HepG2 (cell line): ENCODE measurements at regions not wholly inside any gene's neighbourhood (a gene's known extent, or its start where the extent isn't known, plus 50 kb on each side); places are given as distances from the start of the nearest gene placed in this dataset.

Experiments
- ATAC-seq: fragments of 200-7000 bp; cut with Tn5 transposase; 3 replicates; pipeline ENCODE4 v1.9.1; 2020; ENCODE audit warnings: mild to moderate bottlenecking, moderate library complexity
- BruUV-seq: library from RNA; stranded (reverse); fragments of 400-500 nt; replicated peaks from 2 replicates; lab custom pipeline; 2021; lab: Mats Ljungman, UMichigan
- CTCF ChIA-PET: fragments of 300-600 bp; formaldehyde crosslinking; extraction: SDS; loops from one replicate; lab custom pipeline; 2021; ENCODE audit warnings: low total read pairs, inconsistent platforms, low intra/inter-chr PET ratio; lab: Yijun Ruan, JAX
- POLR2A ChIA-PET: fragments of 350-600 bp; sonication (Branson Sonifier 250); formaldehyde crosslinking; loops from one replicate; lab custom pipeline; 2020; ENCODE audit warnings: antibody characterized with exemption, inconsistent platforms; lab: Yijun Ruan, JAX
- DNase-seq: peaks from one replicate; pipeline ENCODE4 v3.0.0-alpha.2; 2015; ENCODE audit warnings: low spot score
- FAIRE-seq: peaks from 3 replicates; lab custom pipeline; 2011; peaks lifted over from hg19 to GRCh38; lab: Jason Lieb, UNC
- H2AFZ ChIP-seq: one replicate; pipeline ENCODE4 v1.6.1; 2011; ENCODE audit warnings: low read length, inconsistent platforms
- H3K27ac ChIP-seq: fragments of 300-600 bp; 3 replicates; pipeline ENCODE4 v1.8.0; 2011; ENCODE audit warnings: mixed run types, mild to moderate bottlenecking, mixed read lengths, low read length, inconsistent platforms; ENCODE audit not compliant: insufficient read depth; ENCODE audit errors: extremely low read length
- H3K27me3 ChIP-seq, 2 experiments: fragments of 200-600 bp in 1 of 2; 2 replicates in 1 of 2; 3 replicates in 1 of 2; pipeline versions ENCODE4 v1.6.0 to v1.8.0; 2011; ENCODE audit warnings: low read length in 2 of 2, mild to moderate bottlenecking in 2 of 2, moderate library complexity in 2 of 2, inconsistent platforms in 1 of 2; ENCODE audit not compliant: insufficient read depth in 2 of 2, control insufficient read depth in 1 of 2
- H3K36me3 ChIP-seq, 2 experiments: fragments of 200-600 bp in 1 of 2; replicated peaks in 1 of 2; 2 replicates in 1 of 2; 3 replicates in 1 of 2; pipeline versions ENCODE4 v1.5.1 to v1.8.0; 2011; ENCODE audit warnings: low read length in 2 of 2, inconsistent platforms in 1 of 2; ENCODE audit not compliant: insufficient read depth in 2 of 2, control insufficient read depth in 1 of 2
- H3K4me1 ChIP-seq: 2 replicates; pipeline ENCODE4 v1.5.1; 2012; ENCODE audit warnings: low read length, inconsistent platforms; ENCODE audit not compliant: insufficient read depth
- H3K4me2 ChIP-seq: 2 replicates; pipeline ENCODE4 v1.6.0; 2011; ENCODE audit warnings: low read depth, low read length, inconsistent platforms
- H3K4me3 ChIP-seq, 3 experiments: fragments of 200-600 bp in 1 of 3; sonication (generic), shearing (Covaris generic) in 1 of 3; replicated peaks in 1 of 3; 2 replicates each; pipeline ENCODE4 v1.5.1; 2011 to 2016; ENCODE audit warnings: low read length in 3 of 3, inconsistent platforms in 2 of 3, low read depth in 2 of 3, mild to moderate bottlenecking in 2 of 3, control low read depth in 1 of 3, mixed read lengths in 1 of 3; ENCODE audit not compliant: insufficient read depth in 1 of 3
- H3K79me2 ChIP-seq: one replicate; pipeline ENCODE4 v1.6.1; 2011; ENCODE audit warnings: low read length, inconsistent platforms; ENCODE audit not compliant: insufficient read depth
- H3K9ac ChIP-seq: 2 replicates; pipeline ENCODE4 v1.6.0; 2011; ENCODE audit warnings: mild to moderate bottlenecking, low read depth, low read length, inconsistent platforms; ENCODE audit not compliant: insufficient read depth
- H3K9me3 ChIP-seq: 2 replicates; pipeline ENCODE4 v1.5.1; 2012; ENCODE audit warnings: mild to moderate bottlenecking, low read length
- H4K20me1 ChIP-seq: 2 replicates; pipeline ENCODE4 v1.6.0; 2011; ENCODE audit warnings: inconsistent platforms, mild to moderate bottlenecking, low read length, moderate library complexity; ENCODE audit not compliant: insufficient read depth
- ATF5 ChIP-seq: sonication (generic); formaldehyde crosslinking; IDR thresholded peaks from 2 replicates; pipeline ENCODE4 v1.4.0; 2020; ENCODE audit warnings: mild to moderate bottlenecking, low read depth, missing genetic modification reagents
- CTCF ChIP-seq: sonication (generic); formaldehyde crosslinking; IDR thresholded peaks from 2 replicates; pipeline ENCODE4 v1.5.0; 2020; ENCODE audit warnings: mild to moderate bottlenecking, missing genetic modification reagents, moderate library complexity
- HOXA9 ChIP-seq: sonication (generic); formaldehyde crosslinking; IDR thresholded peaks from 2 replicates; pipeline ENCODE4 v1.8.1; 2022; ENCODE audit warnings: missing genetic modification reagents, mild to moderate bottlenecking, moderate library complexity, borderline replicate concordance
- MATR3 ChIP-seq: sonication (generic); formaldehyde crosslinking; IDR thresholded peaks from 2 replicates; pipeline ENCODE4 v1.4.0; 2020; ENCODE audit warnings: missing genetic modification reagents
- MED1 ChIP-seq: sonication (generic); formaldehyde crosslinking; IDR thresholded peaks from 2 replicates; pipeline ENCODE4 v1.4.0; 2020; ENCODE audit warnings: missing genetic modification reagents
- NFKB2 ChIP-seq: sonication (generic); formaldehyde crosslinking; IDR thresholded peaks from 2 replicates; pipeline ENCODE4 v1.4.0; 2020; ENCODE audit warnings: missing genetic modification reagents, borderline replicate concordance
- PHB2 ChIP-seq: fragments of 450-650 bp; IDR thresholded peaks from 2 replicates; pipeline ENCODE4 v1.6.1; 2018; ENCODE audit not compliant: partially characterized antibody
- REPIN1 ChIP-seq: sonication (generic); formaldehyde crosslinking; IDR thresholded peaks from 2 replicates; pipeline ENCODE4 v1.8.0; 2022; ENCODE audit warnings: missing genetic modification reagents, low read depth, mild to moderate bottlenecking, borderline replicate concordance
- TFDP1 ChIP-seq: IDR thresholded peaks from 2 replicates; pipeline ENCODE4 v1.6.1; 2016; ENCODE audit warnings: missing compliant biosample characterization, missing genetic modification reagents, borderline replicate concordance
- ZC3H13 ChIP-seq: sonication (generic); formaldehyde crosslinking; IDR thresholded peaks from 2 replicates; pipeline ENCODE4 v1.8.1; 2023; ENCODE audit warnings: mild to moderate bottlenecking, missing genetic modification reagents, moderate library complexity
- ZNF318 ChIP-seq: sonication (generic); formaldehyde crosslinking; IDR thresholded peaks from 2 replicates; pipeline ENCODE4 v1.4.0; 2020; ENCODE audit warnings: mild to moderate bottlenecking, missing genetic modification reagents
- ZNF331 ChIP-seq: sonication (generic); formaldehyde crosslinking; IDR thresholded peaks from 2 replicates; pipeline ENCODE4 v1.4.0; 2020; ENCODE audit warnings: missing genetic modification reagents
- WGBS: methylation state at CpG from one replicate; pipeline ENCODE4 v1.1.6; 2017; ENCODE audit warnings: low lambda C conversion rate; 5-methylcytosine and 5-hydroxymethylcytosine counted together
- in situ Hi-C: cut with HindIII; loops from 2 replicates; pipeline ENCODE4 v1.10.0; 2017; ENCODE audit warnings: low pct_unique_long_range_greater_than_20kb; ENCODE audit not compliant: extremely low pct_ligation_motif_present
- intact Hi-C: fragments of 100-400 bp; cut with micrococcal nuclease; formaldehyde crosslinking; loops from one replicate; pipeline ENCODE4 v1.10.0; 2022; ENCODE audit not compliant: unreplicated experiment

- no peak for FAIRE-seq
- no peak overlapping the region for H3K4me3 ChIP-seq
- intact Hi-C loops: no loop called here
- TF ChIP-seq ATF5 (CRISPR knock-in tag) (no peak), MATR3 (no peak), ZC3H13 (CRISPR knock-in tag) (no peak), NFKB2 (CRISPR knock-in tag) (no peak), MED1 (no peak), ZNF331 (no peak), CTCF (CRISPR knock-in tag) (no peak), HOXA9 (no peak), PHB2 (no peak), REPIN1 (no peak), ZNF318 (CRISPR knock-in tag) (no peak), TFDP1 (CRISPR knock-in tag) (no peak)
- TF ChIP-seq, all 625 proteins: peak for 0
- ChIA-PET CTCF (no interaction called here), POLR2A (no interaction called here)
- ATAC-seq (no peak), DNase-seq (no peak)
- Histone ChIP-seq H3K27me3 (no peaks in the 10 kb centered on the region), H3K9ac (no peak overlapping the region), H3K4me1 (no peaks in the 10 kb centered on the region), H4K20me1 (no peaks in the 10 kb centered on the region), H2AFZ (no peak overlapping the region), H3K9me3 (no peaks in the 10 kb centered on the region), H3K27ac (no peak overlapping the region), H3K36me3 (no peaks in the 10 kb centered on the region), H3K4me2 (no peak overlapping the region), H3K79me2 (no peaks in the 10 kb centered on the region)
- WGBS: 0% methylated on average over 2 of the region's 2 CpGs
- BruUV-seq: no TSS peak
- in situ Hi-C loops: no loop called here
Observed at GRCh38 chr15:21267226-21267625, 173.1 kb downstream of the POTEB3 start.
